Vagina (tissue), 2 donors: ENCODE measurements at regions not wholly inside any gene's neighbourhood (a gene's known extent, or its start where the extent isn't known, plus 50 kb on each side); places are given as distances from the start of the nearest gene placed in this dataset.

Experiments used
- CTCF ChIP-seq, 3 experiments: fragments of 450-650 bp in 2 of 3; fragments of 200-600 bp in 1 of 3; sonication (generic) in 1 of 3; IDR thresholded peaks; one replicate each; pipeline ENCODE4 v1.5.1; 2017 to 2019; ENCODE audit warnings: antibody characterized with exemption in 3 of 3, mild to moderate bottlenecking in 2 of 3, moderate library complexity in 2 of 3
- POLR2A ChIP-seq, 2 donors: fragments of 450-650 bp; IDR thresholded peaks; one replicate each; pipeline ENCODE4 v1.6.1; 2017; ENCODE audit warnings: antibody characterized with exemption in 2 of 2, mild to moderate bottlenecking in 2 of 2, moderate library complexity in 2 of 2
- POLR2AphosphoS5 ChIP-seq, 2 donors: sonication (generic); formaldehyde crosslinking; IDR thresholded peaks; one replicate each; pipeline ENCODE4 v1.9.0; 2017; ENCODE audit warnings: antibody characterized with exemption in 2 of 2, mild to moderate bottlenecking in 2 of 2, low read depth in 1 of 2; ENCODE audit not compliant: insufficient read depth in 1 of 2

GRCh38 chr14:49228552-49228951 lies 357.6 kb downstream of the RPS29 start:
- TF ChIP-seq CTCF (IDR thresholded peaks at IDR 0.05) (no peak), POLR2A (IDR thresholded peaks at IDR 0.05) (no peak), POLR2AphosphoS5 (IDR thresholded peaks at IDR 0.05; ENCODE audit: insufficient read depth in 1 of 2, low read depth in 1 of 2) (no peak)
